Bone marrow (tissue), 2 donors: ENCODE measurements at regions not wholly inside any gene's neighbourhood (a gene's known extent, or its start where the extent isn't known, plus 50 kb on each side); places are given as distances from the start of the nearest gene placed in this dataset.
"Not testable (repeated sequence)": the region's sequence is repeated elsewhere in the genome, so short reads cannot be mapped to it uniquely, and the experiment has no call there.

Experiments
- DNase-seq, 2 donors: peaks; one replicate each; lab custom pipeline; 2025; lab: John Stamatoyannopoulos, UW

- DNase-seq: no peak
Observed at GRCh38 chr20:56769921-56770600, 141.0 kb downstream of the TFAP2C start.

DNA sequence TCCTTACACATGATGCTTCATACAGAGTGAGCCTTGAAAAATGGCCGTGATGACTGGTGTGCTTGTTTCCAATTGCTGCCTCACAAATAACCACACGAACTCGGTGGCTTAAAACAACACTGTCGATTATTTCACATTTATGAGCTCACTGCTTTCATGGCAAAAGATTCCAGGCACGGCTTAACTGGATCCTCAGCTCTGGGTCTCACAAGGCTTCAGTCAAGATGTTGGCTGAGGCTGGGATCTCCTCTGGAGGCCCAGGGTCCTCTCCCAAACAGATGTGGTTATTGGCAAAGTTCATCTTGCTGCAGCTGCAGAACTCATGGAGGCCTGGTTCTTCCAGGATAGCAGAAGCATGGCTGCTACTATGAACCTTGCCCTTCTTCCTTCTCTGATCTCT, 144.6 kb downstream of the TFAP2C start:
- DNase-seq: no peak

DNA sequence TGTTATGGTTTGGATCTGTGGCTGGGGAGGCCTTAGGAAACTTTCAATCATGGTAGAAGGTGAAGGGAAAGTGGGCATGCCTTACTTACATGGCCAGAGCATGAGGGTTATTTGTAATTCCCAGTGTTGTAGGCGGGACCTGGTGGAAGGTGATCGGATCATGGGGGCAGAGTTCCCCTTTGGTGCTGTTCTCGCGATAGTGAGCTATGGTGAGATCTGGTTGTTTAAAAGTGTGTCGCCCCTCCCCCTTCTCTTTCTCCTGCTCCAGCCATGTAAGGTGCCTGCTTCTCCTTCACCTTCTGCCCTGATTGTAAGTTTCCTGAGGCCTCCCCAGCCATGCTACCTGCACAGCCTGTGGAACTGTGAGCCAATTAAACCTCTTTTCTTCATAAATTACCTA, 145.8 kb downstream of the TFAP2C start:
- DNase-seq: no peak

- no peak for DNase-seq
Observed at GRCh38 chr20:56776345-56776744, 147.2 kb downstream of the TFAP2C start.

DNA sequence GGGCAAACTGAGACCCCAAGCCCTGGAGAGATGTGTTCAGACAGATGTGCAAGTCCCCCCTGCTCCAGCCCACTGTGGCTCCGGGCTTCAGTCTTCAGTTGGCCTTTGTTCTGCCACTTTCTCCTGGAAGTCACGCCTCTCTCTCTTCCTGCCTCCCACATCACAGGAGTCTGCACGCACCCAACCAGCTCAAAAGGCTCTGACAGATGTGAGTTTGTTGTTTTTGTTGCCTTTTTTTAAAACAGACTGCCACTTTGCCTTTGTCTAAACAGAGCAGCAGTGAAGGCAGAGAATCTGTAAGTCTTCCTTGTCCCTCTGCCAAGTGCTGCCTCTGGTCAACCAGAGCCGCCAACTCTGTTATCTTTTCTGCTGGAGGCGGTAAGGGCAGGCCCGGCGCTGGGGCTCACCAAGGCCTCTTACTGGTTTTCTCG, 149.7 kb downstream of the TFAP2C start:
- no peak for DNase-seq

DNA sequence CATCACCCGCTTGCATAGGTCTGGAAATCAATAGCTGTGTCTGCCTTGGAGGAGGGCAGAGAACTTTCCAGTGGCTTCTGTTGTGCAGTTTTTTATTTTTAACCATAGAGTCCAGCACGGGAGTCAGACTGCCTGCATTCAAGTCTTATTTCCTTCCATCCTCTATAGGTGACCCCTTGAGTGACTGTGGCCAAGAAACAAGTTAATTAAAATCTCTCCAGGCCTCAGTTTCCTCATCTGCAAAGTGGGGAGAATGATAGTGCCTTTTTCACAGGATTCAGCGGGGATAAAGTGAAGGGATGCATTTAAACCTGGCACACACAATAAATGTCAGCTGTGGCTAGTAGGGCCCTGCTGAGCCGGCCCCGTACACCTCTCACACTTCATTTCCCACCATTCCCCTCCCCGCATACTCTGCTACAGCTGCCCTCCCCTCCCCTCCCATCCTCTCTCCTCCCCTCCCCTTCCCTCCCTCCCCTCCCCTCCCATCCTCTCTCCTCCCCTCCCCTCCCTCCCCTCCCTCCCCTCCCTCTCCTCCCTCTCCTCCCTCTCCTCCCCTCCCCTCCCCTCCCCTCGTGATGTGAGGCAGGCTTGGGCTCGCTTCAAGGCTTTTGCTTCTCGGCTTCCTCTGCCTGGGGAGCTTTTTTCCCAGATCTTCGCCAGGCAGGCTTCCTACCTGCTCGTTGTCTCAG, 150.5 kb downstream of the TFAP2C start:
- no peak for DNase-seq

DNA sequence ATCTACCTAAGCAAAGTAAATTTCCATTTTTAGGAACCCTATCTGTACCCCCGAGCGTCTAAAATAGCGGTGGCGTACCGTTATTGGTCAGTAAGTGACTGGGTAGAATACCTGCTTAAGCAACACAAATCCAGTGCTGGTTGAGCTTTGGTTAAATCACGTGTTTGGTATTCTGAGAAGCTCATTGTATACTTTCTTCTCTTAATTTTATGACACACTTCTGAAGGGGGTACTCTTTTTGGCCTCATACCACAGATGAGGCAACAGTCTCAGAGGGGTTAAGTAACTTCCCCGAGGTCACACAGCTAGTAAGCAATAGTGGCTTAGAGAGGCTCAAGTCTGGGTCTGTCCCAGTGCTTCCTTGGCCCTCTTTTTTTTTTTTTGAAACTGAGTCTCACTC, 151.2 kb downstream of the TFAP2C start:
- DNase-seq: no peak

GRCh38 chr20:56781108-56781739, 152.1 kb downstream of the TFAP2C start:
- no peak for DNase-seq

DNA sequence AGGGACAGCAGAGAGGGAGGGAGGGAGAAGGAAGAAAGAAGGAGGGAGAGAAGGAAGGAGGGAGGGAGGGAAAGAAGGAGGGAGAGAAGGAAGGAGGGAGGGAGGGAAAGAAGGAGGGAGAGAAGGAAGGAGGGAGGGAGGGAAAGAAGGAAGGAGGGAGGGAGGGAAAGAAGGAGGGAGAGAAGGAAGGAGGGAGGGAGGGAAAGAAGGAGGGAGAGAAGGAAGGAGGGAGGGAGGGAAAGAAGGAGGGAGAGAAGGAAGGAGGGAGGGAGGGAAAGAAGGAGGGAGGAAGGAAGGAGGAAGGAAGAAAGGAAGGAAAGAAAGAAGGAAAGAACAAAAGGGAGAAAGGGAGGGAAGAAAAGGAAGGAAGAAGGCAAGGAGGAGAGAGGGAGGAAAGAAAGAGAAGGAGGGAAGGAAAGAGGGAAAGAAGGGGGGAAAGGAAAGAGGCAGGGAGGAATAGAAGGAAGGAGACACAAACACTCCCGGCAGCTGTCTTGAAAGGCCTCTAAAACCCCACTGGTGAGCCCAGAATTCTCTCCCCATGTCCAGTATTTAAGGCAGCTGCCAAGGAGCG, 153.0 kb downstream of the TFAP2C start:
- not testable (repeated sequence) for DNase-seq

- DNase-seq: not testable (repeated sequence)
Observed at GRCh38 chr20:56782814-56783213, 153.7 kb downstream of the TFAP2C start.

GRCh38 chr20:56783826-56784225, 154.7 kb downstream of the TFAP2C start:
- DNase-seq: no peak

DNA sequence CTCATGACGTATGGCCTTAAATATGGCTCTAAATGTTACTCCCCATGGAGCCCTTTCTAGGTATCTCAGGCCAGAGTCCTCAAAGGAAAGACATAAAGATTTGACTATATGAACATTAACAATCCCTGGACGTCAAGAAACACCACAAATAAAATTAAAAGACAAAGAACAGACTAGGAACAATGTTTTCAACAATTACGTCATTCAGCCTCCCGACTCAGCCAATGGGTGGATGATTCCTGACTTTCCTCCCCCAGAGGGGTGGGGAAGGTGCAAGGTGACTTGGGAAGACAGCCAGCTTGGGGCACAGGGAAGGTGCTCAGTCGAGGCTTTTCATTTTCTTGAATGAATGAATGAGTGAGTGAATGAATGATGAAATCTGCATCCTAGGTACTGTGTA, 157.4 kb downstream of the TFAP2C start:
- DNase-seq: no peak

- DNase-seq: no peak
Observed at GRCh38 chr20:56788041-56788670, 159.1 kb downstream of the TFAP2C start.

DNA sequence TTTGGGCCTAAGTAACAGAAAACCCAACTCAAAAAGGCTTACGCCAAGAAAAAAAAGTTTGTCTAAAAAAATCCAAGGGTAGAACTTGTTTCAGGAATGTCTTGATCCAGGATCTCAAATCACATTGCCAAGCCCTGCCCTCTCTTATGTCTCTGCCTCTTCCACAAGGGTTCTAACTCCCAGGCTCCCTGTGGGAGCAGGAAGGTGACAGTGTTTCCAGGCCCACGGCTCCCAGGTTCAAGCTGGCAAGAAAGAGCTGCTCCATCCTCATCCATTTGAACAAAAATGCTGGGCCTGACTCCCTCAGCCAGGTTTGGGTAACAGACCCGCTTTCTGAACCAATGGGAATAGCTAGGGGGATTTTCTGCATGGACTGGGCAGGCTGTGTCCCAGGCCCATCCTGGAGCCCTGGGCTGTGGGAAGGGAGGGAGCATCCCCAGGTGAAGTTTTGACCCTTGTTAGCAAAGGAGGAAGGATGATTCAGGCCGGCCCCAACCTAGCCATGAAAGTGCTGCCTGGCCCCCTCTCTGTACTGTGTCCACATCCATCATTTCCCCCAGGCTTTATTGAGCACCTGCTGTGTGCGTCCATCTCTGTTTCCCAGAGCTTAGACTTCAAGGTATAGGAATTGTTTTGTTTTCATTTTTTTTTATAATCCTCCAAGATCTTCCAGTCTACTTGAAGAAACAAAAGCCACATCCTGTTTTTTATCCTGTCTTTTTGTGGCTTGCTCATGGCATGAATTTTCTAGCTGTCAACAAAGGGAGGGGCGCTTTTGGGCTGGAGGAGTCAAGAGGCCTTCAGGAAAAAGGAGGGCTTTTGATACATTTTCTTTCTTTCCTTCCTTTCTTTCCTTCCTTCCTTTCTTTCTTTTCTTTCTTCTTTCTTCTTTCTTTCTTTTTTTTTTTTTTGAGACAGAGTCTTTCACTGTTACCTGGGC, 159.8 kb downstream of the TFAP2C start:
- DNase-seq: no peak

DNA sequence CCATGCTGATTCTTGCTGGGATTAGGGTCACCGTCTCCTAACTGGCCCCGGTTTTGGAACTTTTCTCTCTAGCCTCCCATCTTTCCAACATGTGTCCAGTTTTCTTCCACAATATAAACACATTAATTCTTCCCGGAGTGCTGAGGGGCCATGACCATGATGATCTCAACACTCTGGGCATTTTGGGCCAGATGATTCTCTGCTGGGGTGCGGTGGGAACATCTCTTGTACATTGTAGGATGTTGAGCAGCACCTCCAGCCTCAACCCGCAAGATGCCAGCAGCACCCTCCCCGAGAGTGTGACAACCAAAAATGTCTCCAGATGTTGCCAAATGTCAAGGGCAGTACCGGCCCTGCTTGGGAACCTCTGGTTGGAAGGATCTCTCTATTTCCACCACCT, 164.8 kb downstream of the TFAP2C start:
- no peak for DNase-seq

- DNase-seq: no peak
Observed at GRCh38 chr20:56795492-56795891, 166.4 kb downstream of the TFAP2C start.

DNA sequence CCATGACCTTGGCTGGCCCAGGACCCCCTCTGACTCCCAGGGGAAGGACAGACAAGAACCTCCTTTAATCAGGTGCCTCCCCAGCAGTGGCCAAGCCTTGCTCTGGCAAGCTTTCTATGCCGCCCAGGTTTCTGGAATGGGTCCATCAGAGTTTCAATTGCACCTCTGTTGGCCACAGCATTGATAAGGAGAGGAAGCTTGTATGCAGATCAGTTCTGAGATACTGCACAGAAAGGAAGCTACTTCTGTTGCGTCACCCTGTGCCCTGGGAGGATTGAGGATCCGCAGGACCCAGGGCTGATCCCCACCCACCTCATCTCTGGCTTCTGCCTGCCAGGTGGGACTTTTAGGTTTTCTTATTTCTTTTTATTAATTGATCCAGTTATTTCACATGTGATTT, 167.2 kb downstream of the TFAP2C start:
- no peak for DNase-seq

DNA sequence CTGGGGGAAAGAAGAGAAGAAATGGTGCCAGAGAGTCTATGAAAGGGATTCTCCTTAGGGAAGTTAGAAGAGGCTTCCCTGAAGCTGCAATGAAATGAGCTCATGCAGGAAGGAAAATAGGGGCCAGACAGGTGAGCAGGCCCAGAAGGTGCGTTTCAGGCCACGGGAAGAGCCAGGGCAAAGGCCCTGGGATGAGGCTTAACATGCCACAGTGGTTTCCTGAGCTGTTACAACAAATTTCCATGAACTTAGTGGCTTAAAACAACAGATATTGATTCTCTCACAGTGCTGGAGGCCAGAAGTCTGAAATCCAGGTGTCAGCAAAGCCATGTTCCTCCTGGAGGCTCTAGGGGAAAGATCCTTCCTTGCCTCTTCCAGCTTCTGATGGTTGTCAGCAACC, 167.9 kb downstream of the TFAP2C start:
- DNase-seq: no peak

DNA sequence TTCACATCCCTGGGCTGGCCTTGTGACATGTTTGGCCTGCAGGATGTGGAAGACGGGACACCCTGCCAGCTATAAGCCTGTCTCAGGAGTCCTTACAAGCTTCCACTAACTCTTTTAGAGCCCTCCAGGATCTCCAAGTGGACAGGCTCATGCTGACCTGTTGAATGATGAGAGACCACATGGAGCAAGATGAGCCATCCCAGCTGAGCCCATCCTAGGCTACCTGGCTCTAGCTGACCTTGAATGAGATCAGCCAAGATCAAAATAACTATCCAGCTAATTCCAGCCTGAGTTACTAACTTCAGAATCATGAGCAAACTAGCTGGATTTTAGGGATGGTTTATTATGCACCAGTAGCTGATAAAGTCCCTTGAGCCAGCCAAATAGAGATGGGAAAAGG, 169.5 kb downstream of the TFAP2C start:
- no peak for DNase-seq

GRCh38 chr20:56799187-56799586, 170.1 kb downstream of the TFAP2C start:
- DNase-seq: no peak

- DNase-seq: no peak
Observed at GRCh38 chr20:56800088-56800487, 171.0 kb downstream of the TFAP2C start.
